ENCODE measurements at regions not wholly inside any gene's neighbourhood (a gene's known extent, or its start where the extent isn't known, plus 50 kb on each side); places are given as distances from the start of the nearest gene placed in this dataset.

DNA sequence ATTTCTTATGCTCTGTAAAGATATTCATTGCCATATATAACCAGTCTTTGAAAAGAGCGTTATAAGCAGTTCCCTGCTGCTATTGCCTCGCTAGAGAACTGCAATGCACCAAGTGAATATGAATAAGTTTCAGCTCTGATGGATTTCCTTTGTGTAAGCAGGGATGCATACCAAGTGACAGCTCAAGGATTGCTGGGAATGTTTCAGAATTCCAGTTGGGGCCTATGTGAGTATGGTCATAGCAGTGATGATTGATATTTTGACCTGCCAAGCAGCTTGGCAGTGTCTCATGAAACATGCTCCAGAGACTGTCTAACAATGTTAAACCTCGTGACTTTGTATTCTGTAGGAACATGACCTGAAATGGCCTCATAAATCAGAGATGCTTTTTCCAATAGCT lies 312.6 kb downstream of the C11orf87 start:
- Histone ChIP-seq H3K9me2 (ENCODE audit: insufficient read depth) (no peaks in the 10 kb centered on the region), H3K4me2 (no peak overlapping the region), H3K27ac (ENCODE audit: low read depth) (no peak overlapping the region), H3K36me3 (ENCODE audit: insufficient read depth) (no peaks in the 10 kb centered on the region), H2AFZ (no peak overlapping the region), H3K27me3 (ENCODE audit: insufficient read depth) (no peaks in the 10 kb centered on the region), H3F3A (replicated peaks; ENCODE audit: low read depth) (no peaks in the 10 kb centered on the region), H3K4me3 (no peak overlapping the region), H4K20me1 (replicated peaks; ENCODE audit: insufficient read depth) (no peaks in the 10 kb centered on the region), H3K79me2 (replicated peaks; ENCODE audit: insufficient read depth) (no peaks in the 10 kb centered on the region), H3K4me1 (ENCODE audit: insufficient read depth) (peaks cover 9% of the 10 kb centered on the region; the same call in 1 of the 2 replicates)
- Mint-ChIP-seq H3K27ac (no peak overlapping the region), H3K36me3 (ENCODE audit: low read depth) (no peaks in the 10 kb centered on the region), H3K4me3 (no peak overlapping the region), H3K27me3 (ENCODE audit: insufficient read depth, low read depth, poor library complexity) (peaks cover 2% of the 10 kb centered on the region), H3K4me1 (peaks cover 8% of the 10 kb centered on the region; the same call in 2 of the 3 replicates), H3K9me3 (no peaks in the 10 kb centered on the region)
- no peak for DNase-seq (ENCODE audit: low spot score)
- TF ChIP-seq, protein P1, sequence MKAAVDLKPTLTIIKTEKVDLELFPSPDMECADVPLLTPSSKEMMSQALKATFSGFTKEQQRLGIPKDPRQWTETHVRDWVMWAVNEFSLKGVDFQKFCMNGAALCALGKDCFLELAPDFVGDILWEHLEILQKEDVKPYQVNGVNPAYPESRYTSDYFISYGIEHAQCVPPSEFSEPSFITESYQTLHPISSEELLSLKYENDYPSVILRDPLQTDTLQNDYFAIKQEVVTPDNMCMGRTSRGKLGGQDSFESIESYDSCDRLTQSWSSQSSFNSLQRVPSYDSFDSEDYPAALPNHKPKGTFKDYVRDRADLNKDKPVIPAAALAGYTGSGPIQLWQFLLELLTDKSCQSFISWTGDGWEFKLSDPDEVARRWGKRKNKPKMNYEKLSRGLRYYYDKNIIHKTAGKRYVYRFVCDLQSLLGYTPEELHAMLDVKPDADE (IDR thresholded peaks at IDR 0.05): no peak
- TF ChIP-seq ZNF114 (CRISPR knock-in tag; IDR thresholded peaks at IDR 0.05) (no peak), JUNB (IDR thresholded peaks at IDR 0.05; ENCODE audit: unreplicated experiment) (no peak), EZH2 (IDR thresholded peaks at IDR 0.05; ENCODE audit: low read depth, unreplicated experiment) (no peak), NANOG (IDR thresholded peaks at IDR 0.05; ENCODE audit: borderline replicate concordance) (no peak), ZNF331 (CRISPR knock-in tag; IDR thresholded peaks at IDR 0.05; ENCODE audit: low read depth) (no peak), POLR2AphosphoS5 (IDR thresholded peaks at IDR 0.05; ENCODE audit: low read depth) (no peak), EZH2phosphoT487 (IDR thresholded peaks at IDR 0.05; ENCODE audit: unreplicated experiment) (no peak), CREB1 (CRISPR knock-in tag; IDR thresholded peaks at IDR 0.05; ENCODE audit: low read depth) (no peak), STAT1 (IDR thresholded peaks at IDR 0.05; ENCODE audit: unreplicated experiment) (no peak)
- TF ChIP-seq, protein P2, sequence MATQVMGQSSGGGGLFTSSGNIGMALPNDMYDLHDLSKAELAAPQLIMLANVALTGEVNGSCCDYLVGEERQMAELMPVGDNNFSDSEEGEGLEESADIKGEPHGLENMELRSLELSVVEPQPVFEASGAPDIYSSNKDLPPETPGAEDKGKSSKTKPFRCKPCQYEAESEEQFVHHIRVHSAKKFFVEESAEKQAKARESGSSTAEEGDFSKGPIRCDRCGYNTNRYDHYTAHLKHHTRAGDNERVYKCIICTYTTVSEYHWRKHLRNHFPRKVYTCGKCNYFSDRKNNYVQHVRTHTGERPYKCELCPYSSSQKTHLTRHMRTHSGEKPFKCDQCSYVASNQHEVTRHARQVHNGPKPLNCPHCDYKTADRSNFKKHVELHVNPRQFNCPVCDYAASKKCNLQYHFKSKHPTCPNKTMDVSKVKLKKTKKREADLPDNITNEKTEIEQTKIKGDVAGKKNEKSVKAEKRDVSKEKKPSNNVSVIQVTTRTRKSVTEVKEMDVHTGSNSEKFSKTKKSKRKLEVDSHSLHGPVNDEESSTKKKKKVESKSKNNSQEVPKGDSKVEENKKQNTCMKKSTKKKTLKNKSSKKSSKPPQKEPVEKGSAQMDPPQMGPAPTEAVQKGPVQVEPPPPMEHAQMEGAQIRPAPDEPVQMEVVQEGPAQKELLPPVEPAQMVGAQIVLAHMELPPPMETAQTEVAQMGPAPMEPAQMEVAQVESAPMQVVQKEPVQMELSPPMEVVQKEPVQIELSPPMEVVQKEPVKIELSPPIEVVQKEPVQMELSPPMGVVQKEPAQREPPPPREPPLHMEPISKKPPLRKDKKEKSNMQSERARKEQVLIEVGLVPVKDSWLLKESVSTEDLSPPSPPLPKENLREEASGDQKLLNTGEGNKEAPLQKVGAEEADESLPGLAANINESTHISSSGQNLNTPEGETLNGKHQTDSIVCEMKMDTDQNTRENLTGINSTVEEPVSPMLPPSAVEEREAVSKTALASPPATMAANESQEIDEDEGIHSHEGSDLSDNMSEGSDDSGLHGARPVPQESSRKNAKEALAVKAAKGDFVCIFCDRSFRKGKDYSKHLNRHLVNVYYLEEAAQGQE (IDR thresholded peaks at IDR 0.05; ENCODE audit: unreplicated experiment): no peak
- TF ChIP-seq, protein P3, sequence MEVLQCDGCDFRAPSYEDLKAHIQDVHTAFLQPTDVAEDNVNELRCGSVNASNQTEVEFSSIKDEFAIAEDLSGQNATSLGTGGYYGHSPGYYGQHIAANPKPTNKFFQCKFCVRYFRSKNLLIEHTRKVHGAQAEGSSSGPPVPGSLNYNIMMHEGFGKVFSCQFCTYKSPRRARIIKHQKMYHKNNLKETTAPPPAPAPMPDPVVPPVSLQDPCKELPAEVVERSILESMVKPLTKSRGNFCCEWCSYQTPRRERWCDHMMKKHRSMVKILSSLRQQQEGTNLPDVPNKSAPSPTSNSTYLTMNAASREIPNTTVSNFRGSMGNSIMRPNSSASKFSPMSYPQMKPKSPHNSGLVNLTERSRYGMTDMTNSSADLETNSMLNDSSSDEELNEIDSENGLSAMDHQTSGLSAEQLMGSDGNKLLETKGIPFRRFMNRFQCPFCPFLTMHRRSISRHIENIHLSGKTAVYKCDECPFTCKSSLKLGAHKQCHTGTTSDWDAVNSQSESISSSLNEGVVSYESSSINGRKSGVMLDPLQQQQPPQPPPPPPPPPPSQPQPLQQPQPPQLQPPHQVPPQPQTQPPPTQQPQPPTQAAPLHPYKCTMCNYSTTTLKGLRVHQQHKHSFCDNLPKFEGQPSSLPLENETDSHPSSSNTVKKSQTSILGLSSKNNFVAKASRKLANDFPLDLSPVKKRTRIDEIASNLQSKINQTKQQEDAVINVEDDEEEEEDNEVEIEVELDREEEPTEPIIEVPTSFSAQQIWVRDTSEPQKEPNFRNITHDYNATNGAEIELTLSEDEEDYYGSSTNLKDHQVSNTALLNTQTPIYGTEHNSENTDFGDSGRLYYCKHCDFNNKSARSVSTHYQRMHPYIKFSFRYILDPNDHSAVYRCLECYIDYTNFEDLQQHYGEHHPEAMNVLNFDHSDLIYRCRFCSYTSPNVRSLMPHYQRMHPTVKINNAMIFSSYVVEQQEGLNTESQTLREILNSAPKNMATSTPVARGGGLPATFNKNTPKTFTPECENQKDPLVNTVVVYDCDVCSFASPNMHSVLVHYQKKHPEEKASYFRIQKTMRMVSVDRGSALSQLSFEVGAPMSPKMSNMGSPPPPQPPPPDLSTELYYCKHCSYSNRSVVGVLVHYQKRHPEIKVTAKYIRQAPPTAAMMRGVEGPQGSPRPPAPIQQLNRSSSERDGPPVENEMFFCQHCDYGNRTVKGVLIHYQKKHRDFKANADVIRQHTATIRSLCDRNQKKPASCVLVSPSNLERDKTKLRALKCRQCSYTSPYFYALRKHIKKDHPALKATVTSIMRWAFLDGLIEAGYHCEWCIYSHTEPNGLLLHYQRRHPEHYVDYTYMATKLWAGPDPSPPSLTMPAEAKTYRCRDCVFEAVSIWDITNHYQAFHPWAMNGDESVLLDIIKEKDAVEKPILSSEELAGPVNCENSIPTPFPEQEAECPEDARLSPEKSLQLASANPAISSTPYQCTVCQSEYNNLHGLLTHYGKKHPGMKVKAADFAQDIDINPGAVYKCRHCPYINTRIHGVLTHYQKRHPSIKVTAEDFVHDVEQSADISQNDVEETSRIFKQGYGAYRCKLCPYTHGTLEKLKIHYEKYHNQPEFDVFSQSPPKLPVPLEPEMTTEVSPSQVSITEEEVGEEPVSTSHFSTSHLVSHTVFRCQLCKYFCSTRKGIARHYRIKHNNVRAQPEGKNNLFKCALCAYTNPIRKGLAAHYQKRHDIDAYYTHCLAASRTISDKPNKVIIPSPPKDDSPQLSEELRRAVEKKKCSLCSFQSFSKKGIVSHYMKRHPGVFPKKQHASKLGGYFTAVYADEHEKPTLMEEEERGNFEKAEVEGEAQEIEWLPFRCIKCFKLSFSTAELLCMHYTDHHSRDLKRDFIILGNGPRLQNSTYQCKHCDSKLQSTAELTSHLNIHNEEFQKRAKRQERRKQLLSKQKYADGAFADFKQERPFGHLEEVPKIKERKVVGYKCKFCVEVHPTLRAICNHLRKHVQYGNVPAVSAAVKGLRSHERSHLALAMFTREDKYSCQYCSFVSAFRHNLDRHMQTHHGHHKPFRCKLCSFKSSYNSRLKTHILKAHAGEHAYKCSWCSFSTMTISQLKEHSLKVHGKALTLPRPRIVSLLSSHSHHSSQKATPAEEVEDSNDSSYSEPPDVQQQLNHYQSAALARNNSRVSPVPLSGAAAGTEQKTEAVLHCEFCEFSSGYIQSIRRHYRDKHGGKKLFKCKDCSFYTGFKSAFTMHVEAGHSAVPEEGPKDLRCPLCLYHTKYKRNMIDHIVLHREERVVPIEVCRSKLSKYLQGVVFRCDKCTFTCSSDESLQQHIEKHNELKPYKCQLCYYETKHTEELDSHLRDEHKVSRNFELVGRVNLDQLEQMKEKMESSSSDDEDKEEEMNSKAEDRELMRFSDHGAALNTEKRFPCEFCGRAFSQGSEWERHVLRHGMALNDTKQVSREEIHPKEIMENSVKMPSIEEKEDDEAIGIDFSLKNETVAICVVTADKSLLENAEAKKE (CRISPR knock-in tag; IDR thresholded peaks at IDR 0.05): no peak
- no peak for ATAC-seq
